CD14-positive monocyte (primary cell): ENCODE measurements at regions not wholly inside any gene's neighbourhood (a gene's known extent, or its start where the extent isn't known, plus 50 kb on each side); places are given as distances from the start of the nearest gene placed in this dataset.

Experiments used
- DNase-seq, 3 donors: peaks; one replicate each; pipeline ENCODE4 v3.0.0-alpha.2; 2011 to 2022
- H2AFZ ChIP-seq: 2 replicates; pipeline ENCODE4 v1.6.0; 2012; ENCODE audit warnings: mild to moderate bottlenecking, low read depth, low read length, inconsistent platforms; ENCODE audit not compliant: insufficient read depth, poor library complexity, severe bottlenecking
- H3K27ac ChIP-seq, 2 donors: 1 replicate in 1 of 2; 2 replicates in 1 of 2; pipeline ENCODE4 v1.5.1; 2012 to 2013; ENCODE audit warnings: low read length in 2 of 2, control low read depth in 1 of 2, inconsistent platforms in 1 of 2, low read depth in 1 of 2, mild to moderate bottlenecking in 1 of 2
- H3K27me3 ChIP-seq, 2 donors: one replicate each; pipeline versions ENCODE4 v1.6.0 to v1.6.1; 2011 to 2013; ENCODE audit warnings: low read length in 2 of 2; ENCODE audit not compliant: control insufficient read depth in 2 of 2, insufficient read depth in 2 of 2
- H3K36me3 ChIP-seq, 2 donors: replicated peaks in 1 of 2; 1 replicate in 1 of 2; 2 replicates in 1 of 2; pipeline versions ENCODE4 v1.5.1 to v1.6.1; 2012 to 2013; ENCODE audit warnings: low read length in 2 of 2, control low read depth in 1 of 2, inconsistent platforms in 1 of 2, mild to moderate bottlenecking in 1 of 2; ENCODE audit not compliant: insufficient read depth in 2 of 2, control insufficient read depth in 1 of 2
- H3K4me1 ChIP-seq, 2 donors: 1 replicate in 1 of 2; 2 replicates in 1 of 2; pipeline versions ENCODE4 v1.5.1 to v1.6.1; 2012 to 2013; ENCODE audit warnings: low read length in 2 of 2, control low read depth in 1 of 2, inconsistent platforms in 1 of 2, mild to moderate bottlenecking in 1 of 2, moderate library complexity in 1 of 2; ENCODE audit not compliant: insufficient read depth in 2 of 2, control insufficient read depth in 1 of 2
- H3K4me2 ChIP-seq: replicated peaks from 2 replicates; pipeline ENCODE3; 2012; ENCODE audit warnings: low read length, moderate library complexity, mild to moderate bottlenecking; ENCODE audit not compliant: poor library complexity, severe bottlenecking; ENCODE audit errors: extremely low read depth
- H3K4me3 ChIP-seq, 3 experiments: fragments of 200-600 bp in 1 of 3; sonication (generic) in 1 of 3; replicated peaks in 1 of 3; 1 replicate in 2 of 3; 2 replicates in 1 of 3; pipeline ENCODE4 v1.5.1; 2011 to 2013; ENCODE audit warnings: low read length in 3 of 3, mild to moderate bottlenecking in 3 of 3, control low read depth in 2 of 3, low read depth in 2 of 3, inconsistent platforms in 1 of 3, moderate library complexity in 1 of 3
- H3K79me2 ChIP-seq: 2 replicates; pipeline ENCODE4 v1.6.0; 2012; ENCODE audit warnings: mild to moderate bottlenecking, control low read depth, inconsistent platforms, low read length, moderate library complexity; ENCODE audit not compliant: insufficient read depth
- H3K9ac ChIP-seq: 2 replicates; pipeline ENCODE4 v1.6.0; 2017; ENCODE audit warnings: low read length, mild to moderate bottlenecking; ENCODE audit not compliant: insufficient read depth, poor library complexity, severe bottlenecking
- H3K9me3 ChIP-seq, 2 donors: replicated peaks in 1 of 2; 1 replicate in 1 of 2; 2 replicates in 1 of 2; pipeline versions ENCODE4 v1.5.1 to v1.6.1; 2012 to 2013; ENCODE audit warnings: low read length in 2 of 2, control low read depth in 1 of 2; ENCODE audit not compliant: control insufficient read depth in 1 of 2, insufficient read depth in 1 of 2
- H4K20me1 ChIP-seq: 2 replicates; pipeline ENCODE4 v1.6.0; 2012; ENCODE audit warnings: mild to moderate bottlenecking, low read length, control low read depth, moderate library complexity; ENCODE audit not compliant: insufficient read depth
- H3K27ac Mint-ChIP-seq, 7 donors: one replicate each; pipeline ENCODE4 v1.8.0; 2020; ENCODE audit warnings: mild to moderate bottlenecking in 7 of 7, mixed read lengths in 7 of 7, moderate library complexity in 6 of 7, inconsistent platforms in 2 of 7
- H3K27me3 Mint-ChIP-seq, 3 donors: one replicate each; pipeline ENCODE4 v1.8.0; 2021 to 2022; ENCODE audit warnings: low read depth in 3 of 3, mild to moderate bottlenecking in 3 of 3, mixed read lengths in 3 of 3, moderate library complexity in 3 of 3, inconsistent platforms in 1 of 3
- H3K36me3 Mint-ChIP-seq, 2 donors: one replicate each; pipeline ENCODE4 v1.8.0; 2020; ENCODE audit warnings: mixed read lengths in 2 of 2, inconsistent platforms in 1 of 2, mild to moderate bottlenecking in 1 of 2
- H3K4me1 Mint-ChIP-seq: one replicate; pipeline ENCODE4 v1.8.0; 2020; ENCODE audit warnings: mild to moderate bottlenecking, mixed read lengths
- H3K4me3 Mint-ChIP-seq, 2 donors: one replicate each; pipeline ENCODE4 v1.8.0; 2020; ENCODE audit warnings: mild to moderate bottlenecking in 2 of 2, mixed read lengths in 2 of 2, moderate library complexity in 1 of 2
- H3K9me3 Mint-ChIP-seq, 7 donors: one replicate each; pipeline ENCODE4 v1.8.0; 2020 to 2022; ENCODE audit warnings: mixed read lengths in 7 of 7, mild to moderate bottlenecking in 6 of 7, moderate library complexity in 6 of 7, inconsistent platforms in 2 of 7
- WGBS: methylation state at CpG from one replicate; pipeline ENCODE4 v1.1.5; 2013; ENCODE audit warnings: missing lambda C conversion rate; ENCODE audit not compliant: insufficient coverage; 5-methylcytosine and 5-hydroxymethylcytosine counted together
- intact Hi-C, 2 donors: fragments of 100-400 bp; cut with micrococcal nuclease; formaldehyde crosslinking; loops; one replicate each; pipeline versions ENCODE4 v1.15.0 to v1.15.1; 2023
- TF ChIP-seq, protein P1 (sequence below): fragments of 200-600 bp; IDR thresholded peaks from one replicate; pipeline ENCODE4 v1.8.0; 2022; ENCODE audit warnings: antibody characterized with exemption, mild to moderate bottlenecking

- Mint-ChIP-seq H3K27me3 (peaks cover 4 to 12% (median 7%) of the 10 kb centered on the region in 3 donors), H3K4me3 (no peak overlapping the region), H3K4me1 (no peaks in the 10 kb centered on the region), H3K9me3 (peaks cover 10 to 24% (median 13%) of the 10 kb centered on the region in 7 donors), H3K27ac (no peak overlapping the region), H3K36me3 (no peaks in the 10 kb centered on the region)
- Histone ChIP-seq H2AFZ (no peak overlapping the region), H3K27me3 (no peaks in the 10 kb centered on the region), H3K4me1 (no peaks in the 10 kb centered on the region), H3K79me2 (no peaks in the 10 kb centered on the region), H3K9ac (no peak overlapping the region), H3K4me2 (no peak overlapping the region), H4K20me1 (no peaks in the 10 kb centered on the region), H3K36me3 (no peaks in the 10 kb centered on the region), H3K4me3 (no peak overlapping the region), H3K9me3 (peaks cover 6 to 11% of the 10 kb centered on the region in 2 donors), H3K27ac (no peak overlapping the region)
- intact Hi-C loops = no loop called here
- TF ChIP-seq, protein P1, sequence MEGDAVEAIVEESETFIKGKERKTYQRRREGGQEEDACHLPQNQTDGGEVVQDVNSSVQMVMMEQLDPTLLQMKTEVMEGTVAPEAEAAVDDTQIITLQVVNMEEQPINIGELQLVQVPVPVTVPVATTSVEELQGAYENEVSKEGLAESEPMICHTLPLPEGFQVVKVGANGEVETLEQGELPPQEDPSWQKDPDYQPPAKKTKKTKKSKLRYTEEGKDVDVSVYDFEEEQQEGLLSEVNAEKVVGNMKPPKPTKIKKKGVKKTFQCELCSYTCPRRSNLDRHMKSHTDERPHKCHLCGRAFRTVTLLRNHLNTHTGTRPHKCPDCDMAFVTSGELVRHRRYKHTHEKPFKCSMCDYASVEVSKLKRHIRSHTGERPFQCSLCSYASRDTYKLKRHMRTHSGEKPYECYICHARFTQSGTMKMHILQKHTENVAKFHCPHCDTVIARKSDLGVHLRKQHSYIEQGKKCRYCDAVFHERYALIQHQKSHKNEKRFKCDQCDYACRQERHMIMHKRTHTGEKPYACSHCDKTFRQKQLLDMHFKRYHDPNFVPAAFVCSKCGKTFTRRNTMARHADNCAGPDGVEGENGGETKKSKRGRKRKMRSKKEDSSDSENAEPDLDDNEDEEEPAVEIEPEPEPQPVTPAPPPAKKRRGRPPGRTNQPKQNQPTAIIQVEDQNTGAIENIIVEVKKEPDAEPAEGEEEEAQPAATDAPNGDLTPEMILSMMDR = no peak
- no peak for DNase-seq
- WGBS = 100% methylated on average over 4 of the region's 5 CpGs
These were observed 127.6 kb upstream of the NPAS2 start for GRCh38 chr2:100692381-100692780.

DNA sequence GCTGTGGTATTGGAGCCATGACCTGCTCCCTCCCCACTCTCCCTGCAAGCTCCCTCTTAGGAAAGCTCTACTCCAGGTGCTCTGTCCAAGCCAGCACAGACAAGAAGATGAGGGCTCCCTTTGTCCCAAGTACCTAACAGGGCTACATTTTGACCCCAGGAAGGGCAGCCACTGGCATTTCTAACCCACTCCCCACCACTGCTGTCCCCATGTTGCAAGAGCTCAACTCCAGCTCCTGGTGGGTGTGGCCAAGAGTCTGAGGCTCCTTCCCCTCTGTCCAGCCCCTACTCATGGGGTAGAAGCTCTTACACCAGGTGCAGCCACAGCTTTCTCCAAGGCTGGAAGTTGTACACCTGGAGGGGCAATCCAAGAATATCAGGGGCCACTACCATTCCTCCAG, 127.0 kb upstream of the NPAS2 start:
- Mint-ChIP-seq H3K4me3 (no peak overlapping the region), H3K27me3 (peaks cover 4 to 12% (median 7%) of the 10 kb centered on the region in 3 donors), H3K4me1 (no peaks in the 10 kb centered on the region), H3K36me3 (no peaks in the 10 kb centered on the region), H3K9me3 (peaks cover 10 to 26% (median 13%) of the 10 kb centered on the region in 7 donors), H3K27ac (no peak overlapping the region)
- no peak overlapping the region for H3K9ac ChIP-seq
- H3K4me2 ChIP-seq = no peak overlapping the region
- H3K4me1 ChIP-seq = no peaks in the 10 kb centered on the region
- TF ChIP-seq, protein P1 = no peak
- no peaks in the 10 kb centered on the region for H4K20me1 ChIP-seq
- no peak overlapping the region for H3K27ac ChIP-seq
- H3K27me3 ChIP-seq = no peaks in the 10 kb centered on the region
- no peaks in the 10 kb centered on the region for H3K36me3 ChIP-seq
- intact Hi-C loops = no loop called here
- peaks cover 6 to 11% of the 10 kb centered on the region in 2 donors for H3K9me3 ChIP-seq
- no peaks in the 10 kb centered on the region for H3K79me2 ChIP-seq
- no peak for DNase-seq
- no peak overlapping the region for H2AFZ ChIP-seq
- H3K4me3 ChIP-seq = no peak overlapping the region
